ENCODE measurements at regions not wholly inside any gene's neighbourhood (a gene's known extent, or its start where the extent isn't known, plus 50 kb on each side); places are given as distances from the start of the nearest gene placed in this dataset.

- no peak for ATAC-seq
- Histone ChIP-seq H3K4me1 (ENCODE audit: control insufficient read depth, insufficient read depth, low read length) (no peaks in the 10 kb centered on the region), H3K9me3 (ENCODE audit: control insufficient read depth, insufficient read depth, low read depth, low read length) (no peaks in the 10 kb centered on the region), H3K27ac (ENCODE audit: low read length) (no peak overlapping the region), H3K4me3 (ENCODE audit: low read depth in 2 of 2, low read length in 2 of 2) (no peak overlapping the region), H3K36me3 (ENCODE audit: control insufficient read depth, insufficient read depth, low read length) (no peaks in the 10 kb centered on the region), H3K27me3 (ENCODE audit: control insufficient read depth, insufficient read depth, low read length) (no peaks in the 10 kb centered on the region)
- in situ Hi-C loops (cut with HindIII; ENCODE audit: low pct_unique_long_range_greater_than_20kb, low sequenced_read_pairs): no loop called here
- ChIA-PET CTCF (no interaction called here), POLR2A (no interaction called here)
- intact Hi-C loops (cut with micrococcal nuclease; ENCODE audit: unreplicated experiment): no loop called here
- DNase-seq (ENCODE audit: low read depth, low spot score): no peak
- BruUV-seq (replicated peaks): no TSS peak
- TF ChIP-seq, protein P1, sequence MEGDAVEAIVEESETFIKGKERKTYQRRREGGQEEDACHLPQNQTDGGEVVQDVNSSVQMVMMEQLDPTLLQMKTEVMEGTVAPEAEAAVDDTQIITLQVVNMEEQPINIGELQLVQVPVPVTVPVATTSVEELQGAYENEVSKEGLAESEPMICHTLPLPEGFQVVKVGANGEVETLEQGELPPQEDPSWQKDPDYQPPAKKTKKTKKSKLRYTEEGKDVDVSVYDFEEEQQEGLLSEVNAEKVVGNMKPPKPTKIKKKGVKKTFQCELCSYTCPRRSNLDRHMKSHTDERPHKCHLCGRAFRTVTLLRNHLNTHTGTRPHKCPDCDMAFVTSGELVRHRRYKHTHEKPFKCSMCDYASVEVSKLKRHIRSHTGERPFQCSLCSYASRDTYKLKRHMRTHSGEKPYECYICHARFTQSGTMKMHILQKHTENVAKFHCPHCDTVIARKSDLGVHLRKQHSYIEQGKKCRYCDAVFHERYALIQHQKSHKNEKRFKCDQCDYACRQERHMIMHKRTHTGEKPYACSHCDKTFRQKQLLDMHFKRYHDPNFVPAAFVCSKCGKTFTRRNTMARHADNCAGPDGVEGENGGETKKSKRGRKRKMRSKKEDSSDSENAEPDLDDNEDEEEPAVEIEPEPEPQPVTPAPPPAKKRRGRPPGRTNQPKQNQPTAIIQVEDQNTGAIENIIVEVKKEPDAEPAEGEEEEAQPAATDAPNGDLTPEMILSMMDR (IDR thresholded peaks at IDR 0.05): no peak
- TF ChIP-seq TCF7L2 (IDR thresholded peaks at IDR 0.05; ENCODE audit: low read depth, low read length) (no peak), POLR2AphosphoS5 (IDR thresholded peaks at IDR 0.05; ENCODE audit: low read depth, low read length) (no peak), REST (IDR thresholded peaks at IDR 0.05; ENCODE audit: insufficient read depth in 1 of 2, low read depth in 2 of 2, low read length in 1 of 2) (no peak), SIN3A (IDR thresholded peaks at IDR 0.05; ENCODE audit: borderline replicate concordance, insufficient read depth, low read depth, low read length) (no peak)
Measured at GRCh38 chr5:68872088-68872839, 221.6 kb upstream of the SLC30A5 start.

GRCh38 chr5:68873198-68873597 lies 220.6 kb upstream of the SLC30A5 start:
- intact Hi-C loops (cut with micrococcal nuclease; ENCODE audit: unreplicated experiment) (no loop called here), in situ Hi-C loops (cut with HindIII; ENCODE audit: low pct_unique_long_range_greater_than_20kb, low sequenced_read_pairs) (no loop called here)
- H3K27ac ChIP-seq (ENCODE audit: low read length): no peak overlapping the region
- H3K27me3 ChIP-seq (ENCODE audit: control insufficient read depth, insufficient read depth, low read length): no peaks in the 10 kb centered on the region
- ChIA-PET POLR2A (no interaction called here), CTCF (no interaction called here)
- BruUV-seq (replicated peaks): no TSS peak
- H3K4me3 ChIP-seq (ENCODE audit: low read depth in 2 of 2, low read length in 2 of 2): no peak overlapping the region
- TF ChIP-seq TCF7L2 (IDR thresholded peaks at IDR 0.05; ENCODE audit: low read depth, low read length): no peak
- no peak for TF ChIP-seq SIN3A (IDR thresholded peaks at IDR 0.05; ENCODE audit: borderline replicate concordance, insufficient read depth, low read depth, low read length)
- TF ChIP-seq, protein P1 (IDR thresholded peaks at IDR 0.05): no peak
- no peak for TF ChIP-seq REST (IDR thresholded peaks at IDR 0.05; ENCODE audit: insufficient read depth in 1 of 2, low read depth in 2 of 2, low read length in 1 of 2)
- no peak for TF ChIP-seq POLR2AphosphoS5 (IDR thresholded peaks at IDR 0.05; ENCODE audit: low read depth, low read length)
- DNase-seq (ENCODE audit: low read depth, low spot score) (no peak), ATAC-seq (no peak)
- no peaks in the 10 kb centered on the region for H3K36me3 ChIP-seq (ENCODE audit: control insufficient read depth, insufficient read depth, low read length)
- no peaks in the 10 kb centered on the region for H3K9me3 ChIP-seq (ENCODE audit: control insufficient read depth, insufficient read depth, low read depth, low read length)
- no peaks in the 10 kb centered on the region for H3K4me1 ChIP-seq (ENCODE audit: control insufficient read depth, insufficient read depth, low read length)
